C4-2B (cell line): ENCODE measurements at regions not wholly inside any gene's neighbourhood (a gene's known extent, or its start where the extent isn't known, plus 50 kb on each side); places are given as distances from the start of the nearest gene placed in this dataset.

Source experiments
- CTCF ChIP-seq: fragments of 450-650 bp; conservative IDR thresholded peaks from 2 replicates; pipeline ENCODE4 v1.5.1; 2017; ENCODE audit warnings: mild to moderate bottlenecking
- ZFX ChIP-seq: fragments of 450-650 bp; IDR thresholded peaks from 2 replicates; pipeline ENCODE4 v1.6.1; 2017

- TF ChIP-seq CTCF = no peak
- TF ChIP-seq ZFX = no peak
Measured at GRCh38 chr15:45866616-45867015, 231.8 kb downstream of the SQOR start.
